Neuronal stem cell (in vitro differentiated cells): ENCODE measurements at regions not wholly inside any gene's neighbourhood (a gene's known extent, or its start where the extent isn't known, plus 50 kb on each side); places are given as distances from the start of the nearest gene placed in this dataset.

ENCODE experiments used
- DNase-seq: peaks from one replicate; pipeline ENCODE4 v3.0.0-alpha.2; 2013; ENCODE audit warnings: low spot score
- H2AFZ ChIP-seq: one replicate; pipeline ENCODE4 v1.6.1; 2013; ENCODE audit warnings: mild to moderate bottlenecking, low read length, inconsistent platforms
- H2AK5ac ChIP-seq: 2 replicates; pipeline ENCODE4 v1.6.1; 2013; ENCODE audit warnings: low read depth, mild to moderate bottlenecking, inconsistent platforms, low read length, moderate library complexity, mixed read lengths
- H2BK120ac ChIP-seq: 2 replicates; pipeline ENCODE4 v1.6.1; 2013; ENCODE audit warnings: low read depth, mild to moderate bottlenecking, inconsistent platforms, low read length, moderate library complexity, mixed read lengths
- H2BK12ac ChIP-seq: one replicate; pipeline ENCODE4 v1.6.1; 2013; ENCODE audit warnings: low read length, inconsistent platforms
- H2BK15ac ChIP-seq: 2 replicates; pipeline ENCODE4 v1.6.1; 2013; ENCODE audit warnings: mild to moderate bottlenecking, low read length, inconsistent platforms, mixed read lengths
- H2BK5ac ChIP-seq: one replicate; pipeline ENCODE4 v1.6.1; 2013; ENCODE audit warnings: inconsistent platforms, mild to moderate bottlenecking, low read length, moderate library complexity
- H3K14ac ChIP-seq: one replicate; pipeline ENCODE4 v1.6.1; 2013; ENCODE audit warnings: low read length, inconsistent platforms
- H3K18ac ChIP-seq: 2 replicates; pipeline ENCODE4 v1.6.1; 2013; ENCODE audit warnings: low read length, inconsistent platforms
- H3K23ac ChIP-seq: 2 replicates; pipeline ENCODE4 v1.6.1; 2013; ENCODE audit warnings: low read depth, mild to moderate bottlenecking, mixed read lengths, low read length, inconsistent platforms; ENCODE audit not compliant: poor library complexity
- H3K27ac ChIP-seq: replicated peaks from 3 replicates; pipeline ENCODE4 v1.5.1; 2013; ENCODE audit warnings: low read length, inconsistent platforms
- H3K27me3 ChIP-seq, 3 experiments: 2 replicates each; pipeline ENCODE4 v1.6.1; 2013; ENCODE audit warnings: low read length in 3 of 3, mild to moderate bottlenecking in 2 of 3, inconsistent platforms in 1 of 3, low read depth in 1 of 3, mixed read lengths in 1 of 3, moderate library complexity in 1 of 3; ENCODE audit not compliant: control insufficient read depth in 3 of 3, insufficient read depth in 3 of 3
- H3K36me3 ChIP-seq, 2 donors: replicated peaks in 1 of 2; 2 replicates each; pipeline ENCODE4 v1.6.1; 2013; ENCODE audit warnings: low read length in 2 of 2; ENCODE audit not compliant: control insufficient read depth in 2 of 2, insufficient read depth in 2 of 2
- H3K4ac ChIP-seq: 2 replicates; pipeline ENCODE4 v1.6.1; 2013; ENCODE audit warnings: inconsistent platforms, mild to moderate bottlenecking, low read length, moderate library complexity
- H3K4me1 ChIP-seq, 2 donors: 1 replicate in 1 of 2; 2 replicates in 1 of 2; pipeline ENCODE4 v1.6.1; 2013; ENCODE audit warnings: low read length in 2 of 2, low read depth in 1 of 2; ENCODE audit not compliant: control insufficient read depth in 2 of 2, insufficient read depth in 1 of 2
- H3K4me2 ChIP-seq: one replicate; pipeline ENCODE4 v1.6.1; 2013; ENCODE audit warnings: mild to moderate bottlenecking, low read length, inconsistent platforms; ENCODE audit not compliant: insufficient read depth, poor library complexity, severe bottlenecking
- H3K4me3 ChIP-seq, 2 donors: 2 replicates each; pipeline ENCODE4 v1.5.1; 2013; ENCODE audit warnings: low read length in 2 of 2, mild to moderate bottlenecking in 2 of 2, inconsistent platforms in 1 of 2, moderate library complexity in 1 of 2
- H3K79me1 ChIP-seq: one replicate; pipeline ENCODE4 v1.6.1; 2013; ENCODE audit warnings: low read depth, mild to moderate bottlenecking, inconsistent platforms, low read length, moderate library complexity
- H3K9ac ChIP-seq: one replicate; pipeline ENCODE4 v1.6.1; 2013; ENCODE audit warnings: mild to moderate bottlenecking, low read depth, low read length, inconsistent platforms; ENCODE audit not compliant: poor library complexity
- H3K9me3 ChIP-seq, 2 donors: replicated peaks in 1 of 2; 2 replicates each; pipeline versions ENCODE3 to v1.6.1; 2013; ENCODE audit warnings: low read length in 2 of 2, mild to moderate bottlenecking in 2 of 2, inconsistent platforms in 1 of 2, low read depth in 1 of 2, mixed read lengths in 1 of 2, moderate library complexity in 1 of 2; ENCODE audit not compliant: control insufficient read depth in 2 of 2, insufficient read depth in 1 of 2
- H4K8ac ChIP-seq: one replicate; pipeline ENCODE4 v1.6.1; 2013; ENCODE audit warnings: low read depth, mild to moderate bottlenecking, inconsistent platforms, low read length, moderate library complexity
- H4K91ac ChIP-seq: one replicate; pipeline ENCODE4 v1.6.1; 2013; ENCODE audit warnings: low read length, low read depth, mild to moderate bottlenecking, inconsistent platforms; ENCODE audit not compliant: poor library complexity
- WGBS, 2 donors: extraction: QIAGEN DNeasy Blood & Tissue Kit; methylation state at CpG; one replicate each; pipeline ENCODE4 v1.1.7; 2013; ENCODE audit warnings: missing lambda C conversion rate in 2 of 2, mixed read lengths in 1 of 2; ENCODE audit not compliant: insufficient read length in 2 of 2, insufficient replicate concordance in 1 of 2; ENCODE audit errors: extremely low coverage in 2 of 2; 5-methylcytosine and 5-hydroxymethylcytosine counted together

DNA sequence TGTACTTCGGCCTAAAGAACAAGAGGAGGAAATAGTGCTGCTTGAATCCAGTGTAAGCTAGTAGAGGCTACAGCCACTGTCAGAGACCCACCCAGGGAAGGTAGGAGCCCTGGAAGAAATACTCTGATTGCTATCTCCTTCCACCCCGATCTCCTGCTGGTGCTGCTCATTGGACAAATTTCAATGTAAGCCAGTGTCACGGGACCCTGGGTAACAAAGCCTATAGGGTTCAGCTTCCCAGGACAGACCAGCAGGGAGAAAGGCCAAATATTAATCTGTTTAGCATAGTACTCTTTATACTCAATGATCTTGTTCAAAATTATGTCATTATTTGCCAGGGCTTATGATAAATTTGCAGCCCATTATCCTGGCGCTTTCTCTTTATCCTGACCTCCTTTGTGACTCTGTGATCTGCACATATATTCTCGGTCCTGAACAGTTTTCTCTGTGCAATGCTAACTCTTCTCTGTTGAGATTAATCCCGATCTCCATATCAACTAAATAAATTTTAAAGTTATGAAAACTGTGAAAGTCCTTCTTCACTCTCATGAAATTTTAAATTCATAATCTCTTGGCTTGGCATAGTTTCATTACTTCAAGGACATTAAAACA is 218.8 kb upstream of the PREP start:
- no peak overlapping the region for H2BK5ac ChIP-seq
- H3K4me3 ChIP-seq = no peak overlapping the region
- no peak overlapping the region for H3K18ac ChIP-seq
- no peaks in the 10 kb centered on the region for H3K27me3 ChIP-seq
- H2BK15ac ChIP-seq = no peak overlapping the region
- no peaks in the 10 kb centered on the region for H3K4me1 ChIP-seq
- H4K91ac ChIP-seq = no peak overlapping the region
- H4K8ac ChIP-seq = no peak overlapping the region
- H3K27ac ChIP-seq = no peak overlapping the region
- H3K9me3 ChIP-seq = no peaks in the 10 kb centered on the region
- H3K4me2 ChIP-seq = no peak overlapping the region
- no peaks in the 10 kb centered on the region for H3K36me3 ChIP-seq
- no peak for DNase-seq
- no peak overlapping the region for H2BK120ac ChIP-seq
- H3K23ac ChIP-seq = no peak overlapping the region
- WGBS, 2 donors = no CpG with 5 or more reads among the region's 6 CpGs
- H3K14ac ChIP-seq = no peak overlapping the region
- H3K4ac ChIP-seq = no peak overlapping the region
- no peak overlapping the region for H3K9ac ChIP-seq
- H2AFZ ChIP-seq = no peak overlapping the region
- H2AK5ac ChIP-seq = no peak overlapping the region
- H3K79me1 ChIP-seq = no peaks in the 10 kb centered on the region
- no peak overlapping the region for H2BK12ac ChIP-seq

DNA sequence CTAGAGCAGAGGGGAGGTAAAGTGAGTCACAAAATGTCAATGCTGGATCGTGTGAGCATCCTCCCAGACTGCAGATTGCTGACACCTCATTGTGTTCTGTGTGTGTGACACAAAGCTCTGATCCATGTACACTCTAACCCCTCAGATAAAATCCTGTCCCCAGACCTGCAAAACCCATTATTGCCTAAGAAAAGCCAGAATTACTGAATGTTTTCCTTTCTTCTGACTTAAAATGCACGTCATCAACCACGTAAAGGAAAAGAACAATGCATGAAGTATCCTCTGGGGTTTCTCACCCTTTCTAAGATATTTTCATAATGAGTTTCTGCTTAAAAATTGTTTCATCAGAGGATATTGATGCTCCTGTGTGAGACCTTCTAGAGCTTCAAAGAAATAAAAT is 218.0 kb upstream of the PREP start:
- Histone ChIP-seq H3K27ac (no peak overlapping the region), H2AK5ac (no peak overlapping the region), H2BK5ac (no peak overlapping the region), H4K8ac (no peak overlapping the region), H3K14ac (no peak overlapping the region), H3K9ac (no peak overlapping the region), H2BK12ac (no peak overlapping the region), H2BK120ac (no peak overlapping the region), H3K18ac (no peak overlapping the region), H3K4me3 (no peak overlapping the region), H3K9me3 (no peaks in the 10 kb centered on the region), H3K23ac (no peak overlapping the region), H3K4me1 (no peaks in the 10 kb centered on the region), H3K79me1 (no peaks in the 10 kb centered on the region), H2BK15ac (no peak overlapping the region), H3K4me2 (no peak overlapping the region), H3K36me3 (no peaks in the 10 kb centered on the region), H3K4ac (no peak overlapping the region), H4K91ac (no peak overlapping the region), H3K27me3 (no peaks in the 10 kb centered on the region), H2AFZ (no peak overlapping the region)
- no CpG with 5 or more reads among the region's 3 CpGs for WGBS, 2 donors
- DNase-seq = no peak

DNA sequence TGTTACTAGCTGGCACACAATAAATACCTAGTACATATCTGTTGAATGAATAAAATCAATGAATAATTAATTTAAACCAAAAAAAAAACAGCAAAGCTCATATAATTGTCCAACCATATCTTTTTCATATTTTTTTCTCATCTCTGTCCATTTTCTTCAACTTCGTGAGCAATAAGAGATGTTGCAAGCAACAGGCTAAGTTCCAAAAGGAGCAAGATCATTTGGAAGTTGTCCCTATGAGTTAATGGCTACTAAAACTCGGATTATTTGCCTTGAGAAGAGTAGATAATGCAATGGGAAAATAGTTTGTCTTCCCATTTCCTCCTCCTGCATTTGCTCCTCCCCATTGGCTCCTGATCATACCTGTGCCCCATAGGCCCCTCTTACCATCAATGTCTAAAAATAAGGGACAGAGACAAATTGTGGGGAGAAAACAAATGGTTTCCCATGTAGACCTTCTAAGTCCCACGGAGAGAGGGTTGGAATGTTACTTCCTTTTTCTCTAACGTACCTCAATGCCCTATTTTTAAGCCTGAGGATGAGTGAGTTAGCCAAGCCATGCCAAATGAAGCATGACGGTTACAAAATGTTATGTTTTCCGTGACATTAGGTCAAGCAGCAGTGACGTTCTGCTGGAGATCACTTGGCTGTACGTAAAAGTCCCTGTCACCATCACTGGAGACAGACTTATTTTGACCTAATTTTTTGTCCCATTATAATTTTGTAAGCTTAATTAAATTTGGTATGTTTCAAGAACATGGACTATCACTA is 217.3 kb upstream of the PREP start:
- H3K9ac ChIP-seq = no peak overlapping the region
- no peak overlapping the region for H3K4me3 ChIP-seq
- H2BK120ac ChIP-seq = no peak overlapping the region
- H3K4ac ChIP-seq = no peak overlapping the region
- H2AK5ac ChIP-seq = no peak overlapping the region
- no peak overlapping the region for H4K8ac ChIP-seq
- H3K14ac ChIP-seq = no peak overlapping the region
- no peak for DNase-seq
- H2BK5ac ChIP-seq = no peak overlapping the region
- no peaks in the 10 kb centered on the region for H3K27me3 ChIP-seq
- H3K27ac ChIP-seq = no peak overlapping the region
- no peaks in the 10 kb centered on the region for H3K4me1 ChIP-seq
- H2BK12ac ChIP-seq = no peak overlapping the region
- H3K18ac ChIP-seq = no peak overlapping the region
- H3K9me3 ChIP-seq = no peaks in the 10 kb centered on the region
- H4K91ac ChIP-seq = no peak overlapping the region
- no peak overlapping the region for H2BK15ac ChIP-seq
- no peak overlapping the region for H2AFZ ChIP-seq
- H3K36me3 ChIP-seq = no peaks in the 10 kb centered on the region
- H3K23ac ChIP-seq = no peak overlapping the region
- WGBS, 2 donors = no CpG with 5 or more reads among the region's 8 CpGs
- H3K4me2 ChIP-seq = no peak overlapping the region
- H3K79me1 ChIP-seq = no peaks in the 10 kb centered on the region

DNA sequence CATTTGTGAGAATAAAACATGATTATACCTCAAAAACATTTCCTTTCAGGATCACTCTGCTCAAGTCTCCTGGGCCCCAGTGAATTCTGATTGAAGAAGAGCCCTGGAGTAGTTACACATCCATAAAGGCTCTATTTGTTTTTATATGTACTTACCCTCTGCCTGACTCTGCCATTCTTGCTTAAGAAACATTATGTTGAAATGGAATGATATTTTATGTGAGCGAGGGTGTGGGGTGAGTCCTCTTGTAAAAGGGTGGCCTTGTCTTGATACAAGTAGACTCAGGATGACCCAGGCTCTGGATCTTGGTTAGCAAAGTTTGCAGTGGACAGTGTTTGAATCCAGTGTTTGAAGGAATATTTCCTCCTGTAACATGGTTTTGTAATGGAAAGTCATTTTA is 215.4 kb upstream of the PREP start:
- no peak overlapping the region for H2BK120ac ChIP-seq
- H3K27me3 ChIP-seq = no peaks in the 10 kb centered on the region
- H3K4me2 ChIP-seq = no peak overlapping the region
- no peak overlapping the region for H4K8ac ChIP-seq
- H3K4me1 ChIP-seq = no peaks in the 10 kb centered on the region
- H3K36me3 ChIP-seq = no peaks in the 10 kb centered on the region
- H2BK12ac ChIP-seq = no peak overlapping the region
- H3K4me3 ChIP-seq = no peak overlapping the region
- no peak overlapping the region for H3K23ac ChIP-seq
- no peak overlapping the region for H2AFZ ChIP-seq
- no peak for DNase-seq
- no peak overlapping the region for H3K4ac ChIP-seq
- no CpG with 5 or more reads among the region's 1 CpG for WGBS, 2 donors
- H3K9ac ChIP-seq = no peak overlapping the region
- H3K9me3 ChIP-seq = no peaks in the 10 kb centered on the region
- H3K79me1 ChIP-seq = no peaks in the 10 kb centered on the region
- no peak overlapping the region for H3K14ac ChIP-seq
- H3K27ac ChIP-seq = no peak overlapping the region
- no peak overlapping the region for H3K18ac ChIP-seq
- H4K91ac ChIP-seq = no peak overlapping the region
- H2AK5ac ChIP-seq = no peak overlapping the region
- H2BK15ac ChIP-seq = no peak overlapping the region
- H2BK5ac ChIP-seq = no peak overlapping the region
